Ovary (tissue), 7 donors: ENCODE measurements at regions not wholly inside any gene's neighbourhood (a gene's known extent, or its start where the extent isn't known, plus 50 kb on each side); places are given as distances from the start of the nearest gene placed in this dataset.

Experiments used
- DNase-seq, 5 donors: peaks; one replicate each; pipeline ENCODE4 v3.0.0-alpha.2; 2019 to 2020
- H3K27ac ChIP-seq, 2 donors: fragments of 200-600 bp; one replicate each; pipeline versions ENCODE4 v1.5.1 to v1.8.0; 2019 to 2022
- H3K27me3 ChIP-seq: fragments of 200-600 bp; one replicate; pipeline ENCODE4 v1.8.0; 2022
- H3K36me3 ChIP-seq: fragments of 200-600 bp; sonication (generic); one replicate; pipeline ENCODE4 v1.5.1; 2019
- H3K4me1 ChIP-seq: one replicate; pipeline ENCODE4 v1.8.1; 2013; ENCODE audit warnings: mild to moderate bottlenecking, moderate library complexity; ENCODE audit not compliant: insufficient read depth
- H3K4me3 ChIP-seq: fragments of 200-600 bp; sonication (generic); one replicate; pipeline ENCODE4 v1.5.1; 2017
- H3K9me3 ChIP-seq, 2 donors: fragments of 200-600 bp in 1 of 2; sonication (generic) in 1 of 2; one replicate each; pipeline versions ENCODE4 v1.5.1 to v1.8.1; 2013 to 2019; ENCODE audit warnings: mild to moderate bottlenecking in 1 of 2, moderate library complexity in 1 of 2
- EP300 ChIP-seq: sonication (generic); formaldehyde crosslinking; IDR thresholded peaks from one replicate; pipeline ENCODE4 v1.6.1; 2017; ENCODE audit warnings: antibody characterized with exemption
- POLR2A ChIP-seq: fragments of 450-650 bp; IDR thresholded peaks from one replicate; pipeline ENCODE4 v1.6.1; 2017; ENCODE audit warnings: antibody characterized with exemption, mild to moderate bottlenecking, moderate library complexity
- WGBS, 3 donors: extraction: QIAGEN DNeasy Blood & Tissue Kit in 1 of 3; methylation state at CpG; one replicate each; pipeline versions ENCODE4 v1.1.5 to v1.1.7; 2013 to 2017; 5-methylcytosine and 5-hydroxymethylcytosine counted together
- intact Hi-C, 4 donors: fragments of 100-400 bp; cut with DNase I; formaldehyde crosslinking; loops; one replicate each; pipeline versions ENCODE4 v1.11.0 to v1.15.1; 2022 to 2023
- TF ChIP-seq, protein P1 (sequence below), 3 donors: fragments of 450-650 bp in 2 of 3; fragments of 200-600 bp in 1 of 3; IDR thresholded peaks; one replicate each; pipeline versions ENCODE4 v1.5.1 to v1.8.0; 2016 to 2022; ENCODE audit warnings: antibody characterized with exemption in 3 of 3, mild to moderate bottlenecking in 1 of 3
- donor health status: DM: no; HTN: no; CAD: no; lungs with moderate emphysema.
- donor health status: DM: no; HTN: no; CAD: no.
- donor health status: Bipolar disorder and iron deficiency.
- donor health status: DM: no; HTN: no; CAD: no.
- donor health status: DM: yes; HTN: yes; CAD: no.

DNA sequence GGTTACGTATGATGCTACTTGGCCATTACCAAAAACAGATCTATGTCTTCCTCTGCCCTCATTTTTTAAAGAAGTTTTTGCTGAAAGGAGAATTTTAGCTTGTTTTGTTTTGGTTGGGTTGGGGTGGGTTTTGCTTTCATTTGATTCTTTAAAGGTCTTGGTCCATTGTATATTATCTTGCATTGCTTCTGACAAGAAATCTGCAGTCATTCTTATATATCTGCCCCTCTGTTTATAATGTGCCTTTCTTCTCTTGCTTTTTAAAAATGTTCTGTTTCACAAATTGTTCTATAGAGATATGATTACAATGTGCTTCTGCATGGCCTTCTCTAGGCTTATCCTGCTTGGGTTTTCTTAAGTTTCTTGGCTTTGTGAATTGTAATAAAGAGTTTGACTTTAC, 660.6 kb downstream of the RNF144A start:
- WGBS, 3 donors, result 91 to 100% (median 96%) methylated on average over 1 of the region's 1 CpG
- intact Hi-C loops, result no loop called here

DNA sequence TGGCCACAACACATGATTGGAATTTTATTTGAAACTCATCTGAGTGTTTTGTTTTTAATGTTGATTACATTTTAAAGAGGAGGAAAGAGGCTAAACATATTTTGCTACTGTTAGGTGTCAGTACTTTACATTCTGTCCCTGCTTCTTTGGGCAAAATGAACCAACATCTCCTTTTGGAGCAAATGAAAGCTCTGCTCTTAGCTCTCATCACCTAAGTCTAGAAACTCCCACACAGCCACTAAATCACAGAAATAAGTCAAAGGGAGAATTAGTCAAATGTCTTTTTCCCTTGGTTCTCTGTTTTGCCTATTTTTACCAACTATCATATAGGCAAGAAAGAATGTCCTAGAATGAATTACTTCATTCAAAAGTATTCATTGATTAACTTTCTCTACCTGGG, 666.8 kb downstream of the RNF144A start:
- DNase-seq, result no peak
- TF ChIP-seq POLR2A (no peak), EP300 (no peak)
- TF ChIP-seq, protein P1, sequence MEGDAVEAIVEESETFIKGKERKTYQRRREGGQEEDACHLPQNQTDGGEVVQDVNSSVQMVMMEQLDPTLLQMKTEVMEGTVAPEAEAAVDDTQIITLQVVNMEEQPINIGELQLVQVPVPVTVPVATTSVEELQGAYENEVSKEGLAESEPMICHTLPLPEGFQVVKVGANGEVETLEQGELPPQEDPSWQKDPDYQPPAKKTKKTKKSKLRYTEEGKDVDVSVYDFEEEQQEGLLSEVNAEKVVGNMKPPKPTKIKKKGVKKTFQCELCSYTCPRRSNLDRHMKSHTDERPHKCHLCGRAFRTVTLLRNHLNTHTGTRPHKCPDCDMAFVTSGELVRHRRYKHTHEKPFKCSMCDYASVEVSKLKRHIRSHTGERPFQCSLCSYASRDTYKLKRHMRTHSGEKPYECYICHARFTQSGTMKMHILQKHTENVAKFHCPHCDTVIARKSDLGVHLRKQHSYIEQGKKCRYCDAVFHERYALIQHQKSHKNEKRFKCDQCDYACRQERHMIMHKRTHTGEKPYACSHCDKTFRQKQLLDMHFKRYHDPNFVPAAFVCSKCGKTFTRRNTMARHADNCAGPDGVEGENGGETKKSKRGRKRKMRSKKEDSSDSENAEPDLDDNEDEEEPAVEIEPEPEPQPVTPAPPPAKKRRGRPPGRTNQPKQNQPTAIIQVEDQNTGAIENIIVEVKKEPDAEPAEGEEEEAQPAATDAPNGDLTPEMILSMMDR (IDR thresholded peaks at IDR 0.05), result no peak
- intact Hi-C loops, result no loop called here
- H3K9me3 ChIP-seq, result no peaks in the 10 kb centered on the region
- no peak overlapping the region for H3K27ac ChIP-seq
- H3K36me3 ChIP-seq, result no peaks in the 10 kb centered on the region
- no peaks in the 10 kb centered on the region for H3K4me1 ChIP-seq
- no peak overlapping the region for H3K4me3 ChIP-seq
- no peaks in the 10 kb centered on the region for H3K27me3 ChIP-seq

More for the DNA sequence above, 660.6 kb downstream of the RNF144A start:
- peaks cover 0 to 4% of the 10 kb centered on the region in 2 donors for H3K9me3 ChIP-seq
- no peak overlapping the region for H3K4me3 ChIP-seq
- no peak overlapping the region for H3K27ac ChIP-seq
- TF ChIP-seq, protein P1 (IDR thresholded peaks at IDR 0.05), result no peak
- TF ChIP-seq EP300 (no peak), POLR2A (no peak)
- no peaks in the 10 kb centered on the region for H3K27me3 ChIP-seq
- DNase-seq, result no peak
- H3K36me3 ChIP-seq, result no peaks in the 10 kb centered on the region
- H3K4me1 ChIP-seq, result no peaks in the 10 kb centered on the region

DNA sequence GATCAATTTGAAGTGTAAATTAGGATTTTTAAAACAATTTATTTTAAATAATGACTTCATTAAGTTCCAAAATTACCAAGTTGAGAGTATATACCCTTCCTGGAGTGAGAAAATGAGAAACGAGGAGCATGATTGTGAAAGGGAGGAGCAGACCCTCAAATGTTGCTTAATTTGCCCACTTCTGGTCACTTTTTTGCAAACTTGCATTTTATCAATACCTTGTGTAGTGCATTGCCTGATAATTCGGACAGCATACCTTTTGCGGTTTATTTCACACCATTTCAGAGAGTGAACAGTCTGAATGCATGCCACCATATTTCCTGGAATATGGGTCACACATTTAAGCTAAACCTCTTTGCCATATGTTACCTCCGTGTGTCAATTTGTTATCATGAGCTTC, 669.7 kb downstream of the RNF144A start:
- H3K27me3 ChIP-seq, result no peaks in the 10 kb centered on the region
- H3K27ac ChIP-seq, result no peak overlapping the region
- H3K4me3 ChIP-seq, result no peak overlapping the region
- DNase-seq, result no peak
- no peaks in the 10 kb centered on the region for H3K4me1 ChIP-seq
- no peak for TF ChIP-seq EP300
- TF ChIP-seq POLR2A, result no peak
- TF ChIP-seq, protein P1 (IDR thresholded peaks at IDR 0.05), result no peak
- 87 to 90% (median 89%) methylated on average over 4 of the region's 4 CpGs for WGBS, 3 donors
- intact Hi-C loops, result no loop called here
- H3K36me3 ChIP-seq, result no peaks in the 10 kb centered on the region
- H3K9me3 ChIP-seq, result no peaks in the 10 kb centered on the region

DNA sequence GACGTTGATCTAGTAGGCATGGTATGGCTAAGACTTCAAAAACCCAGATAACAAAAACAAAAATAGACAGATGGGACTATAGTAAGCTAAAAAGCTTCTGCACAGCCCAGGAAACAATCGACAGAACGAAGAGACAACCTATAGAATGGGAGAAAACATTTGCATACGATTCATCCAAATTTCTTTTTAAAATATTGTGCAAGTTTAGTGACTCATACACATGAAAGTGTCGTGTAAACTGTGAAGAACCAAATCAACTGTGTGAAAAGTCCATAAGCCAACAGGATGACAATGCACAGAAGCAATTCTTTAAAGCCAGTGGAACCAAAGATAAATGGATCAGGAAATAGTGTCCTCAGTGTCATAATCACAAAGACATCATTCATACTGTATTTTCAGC, 671.1 kb downstream of the RNF144A start:
- H3K27ac ChIP-seq, result no peak overlapping the region
- H3K4me1 ChIP-seq, result no peaks in the 10 kb centered on the region
- WGBS, 3 donors, result 80 to 82% (median 82%) methylated on average over 5 of the region's 5 CpGs
- TF ChIP-seq, protein P1 (IDR thresholded peaks at IDR 0.05), result no peak
- no peak for TF ChIP-seq POLR2A
- no peak for TF ChIP-seq EP300
- no peak for DNase-seq
- no peaks in the 10 kb centered on the region for H3K27me3 ChIP-seq
- no peaks in the 10 kb centered on the region for H3K36me3 ChIP-seq
- intact Hi-C loops, result no loop called here
- H3K4me3 ChIP-seq, result no peak overlapping the region
- H3K9me3 ChIP-seq, result no peaks in the 10 kb centered on the region
